ENCODE measurements at regions not wholly inside any gene's neighbourhood (a gene's known extent, or its start where the extent isn't known, plus 50 kb on each side); places are given as distances from the start of the nearest gene placed in this dataset.

DNA sequence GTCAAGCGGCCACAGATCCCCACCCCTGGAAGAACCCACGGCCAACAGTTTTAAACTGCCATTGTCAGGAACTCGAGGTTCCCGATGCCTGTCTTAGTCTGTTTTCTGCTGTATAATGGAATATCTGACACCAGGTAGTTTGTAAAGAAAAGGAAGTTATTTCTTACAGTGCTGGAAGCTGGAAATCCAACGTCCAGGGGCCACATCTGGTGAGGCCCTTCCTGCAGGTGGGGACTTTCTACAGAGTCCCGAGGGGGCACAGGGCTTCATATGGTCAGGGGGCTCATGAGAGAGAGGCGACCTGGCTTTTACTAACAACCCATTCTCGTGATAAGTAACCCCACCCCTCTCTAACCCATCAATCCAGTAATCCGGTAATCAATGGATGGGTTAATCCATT lies 501.6 kb upstream of the MYT1L start (continued):
- TF ChIP-seq, protein P1, sequence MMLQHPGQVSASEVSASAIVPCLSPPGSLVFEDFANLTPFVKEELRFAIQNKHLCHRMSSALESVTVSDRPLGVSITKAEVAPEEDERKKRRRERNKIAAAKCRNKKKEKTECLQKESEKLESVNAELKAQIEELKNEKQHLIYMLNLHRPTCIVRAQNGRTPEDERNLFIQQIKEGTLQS (IDR thresholded peaks at IDR 0.05; ENCODE audit: insufficient read depth, low read depth, low read length) = no peak

Measured in H1 (cell line).